Testis (tissue), 2 donors: ENCODE measurements at regions not wholly inside any gene's neighbourhood (a gene's known extent, or its start where the extent isn't known, plus 50 kb on each side); places are given as distances from the start of the nearest gene placed in this dataset.

Experiments used
- DNase-seq: peaks from one replicate; pipeline ENCODE4 v3.0.0-alpha.2; 2019
- H3K27ac ChIP-seq, 2 donors: fragments of 200-600 bp; sonication (generic); one replicate each; pipeline ENCODE4 v1.5.1; 2019
- H3K27me3 ChIP-seq: fragments of 200-600 bp; sonication (generic); one replicate; pipeline ENCODE4 v1.5.1; 2019
- H3K36me3 ChIP-seq: fragments of 200-600 bp; sonication (generic); one replicate; pipeline ENCODE4 v1.5.1; 2017; ENCODE audit warnings: low read depth; ENCODE audit errors: missing control alignments
- H3K4me1 ChIP-seq: fragments of 200-600 bp; sonication (generic); one replicate; pipeline ENCODE4 v1.5.1; 2019
- H3K4me3 ChIP-seq, 2 donors: fragments of 200-600 bp; sonication (generic); one replicate each; pipeline ENCODE4 v1.5.1; 2017 to 2019
- H3K9me3 ChIP-seq: fragments of 200-600 bp; sonication (generic); one replicate; pipeline ENCODE4 v1.5.1; 2017
- POLR2A ChIP-seq: fragments of 450-650 bp; IDR thresholded peaks from one replicate; pipeline ENCODE4 v1.6.1; 2017; ENCODE audit warnings: antibody characterized with exemption, mild to moderate bottlenecking, moderate library complexity
- WGBS, 2 donors: methylation state at CpG; one replicate each; pipeline ENCODE4 v1.1.5; 2018; 5-methylcytosine and 5-hydroxymethylcytosine counted together
- intact Hi-C: fragments of 100-400 bp; cut with DNase I; formaldehyde crosslinking; loops from one replicate; pipeline ENCODE4 v1.15.1; 2023; ENCODE audit warnings: low total_unique reads
- TF ChIP-seq, protein P1 (sequence below), 3 experiments: fragments of 450-650 bp in 2 of 3; fragments of 200-600 bp in 1 of 3; sonication (generic) in 1 of 3; IDR thresholded peaks; one replicate each; pipeline ENCODE4 v1.5.1; 2016 to 2019; ENCODE audit warnings: antibody characterized with exemption in 3 of 3, mild to moderate bottlenecking in 2 of 3, moderate library complexity in 1 of 3

DNA sequence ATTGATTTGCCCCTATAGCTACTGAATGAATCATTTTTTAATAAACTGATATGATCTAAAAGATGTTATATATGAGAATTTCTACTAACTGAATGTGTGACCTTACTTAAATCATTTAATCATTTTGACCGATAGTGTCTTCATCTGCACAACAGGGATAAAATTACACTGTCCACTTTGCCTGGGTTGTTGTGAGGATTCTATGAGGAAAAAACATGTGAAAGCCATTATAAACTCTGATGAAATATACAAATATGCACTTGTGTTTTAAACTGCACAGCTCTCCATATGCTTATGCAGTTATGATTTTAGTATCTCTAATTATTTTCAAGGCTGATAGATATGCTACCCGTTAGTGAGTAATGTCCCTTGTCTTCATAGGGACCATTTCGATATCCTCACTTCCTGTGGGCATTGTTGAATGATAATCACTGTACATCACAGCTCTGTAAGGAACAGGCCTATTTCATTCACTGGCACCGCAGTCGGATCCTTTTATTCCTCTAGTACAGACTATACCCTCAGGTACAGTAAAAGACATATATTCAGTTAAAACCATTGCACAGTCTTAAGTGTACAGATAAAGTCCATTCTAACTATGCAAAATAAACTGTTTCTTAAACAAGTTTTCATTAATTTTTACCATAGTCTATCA is 88.7 kb upstream of the RAP1B start:
- Histone ChIP-seq H3K4me1 (no peaks in the 10 kb centered on the region), H3K27ac (peak overlapping the region in 1 of 2 donors; percentile 15), H3K27me3 (no peaks in the 10 kb centered on the region), H3K9me3 (no peaks in the 10 kb centered on the region), H3K4me3 (no peak overlapping the region), H3K36me3 (no peaks in the 10 kb centered on the region)
- TF ChIP-seq, protein P1, sequence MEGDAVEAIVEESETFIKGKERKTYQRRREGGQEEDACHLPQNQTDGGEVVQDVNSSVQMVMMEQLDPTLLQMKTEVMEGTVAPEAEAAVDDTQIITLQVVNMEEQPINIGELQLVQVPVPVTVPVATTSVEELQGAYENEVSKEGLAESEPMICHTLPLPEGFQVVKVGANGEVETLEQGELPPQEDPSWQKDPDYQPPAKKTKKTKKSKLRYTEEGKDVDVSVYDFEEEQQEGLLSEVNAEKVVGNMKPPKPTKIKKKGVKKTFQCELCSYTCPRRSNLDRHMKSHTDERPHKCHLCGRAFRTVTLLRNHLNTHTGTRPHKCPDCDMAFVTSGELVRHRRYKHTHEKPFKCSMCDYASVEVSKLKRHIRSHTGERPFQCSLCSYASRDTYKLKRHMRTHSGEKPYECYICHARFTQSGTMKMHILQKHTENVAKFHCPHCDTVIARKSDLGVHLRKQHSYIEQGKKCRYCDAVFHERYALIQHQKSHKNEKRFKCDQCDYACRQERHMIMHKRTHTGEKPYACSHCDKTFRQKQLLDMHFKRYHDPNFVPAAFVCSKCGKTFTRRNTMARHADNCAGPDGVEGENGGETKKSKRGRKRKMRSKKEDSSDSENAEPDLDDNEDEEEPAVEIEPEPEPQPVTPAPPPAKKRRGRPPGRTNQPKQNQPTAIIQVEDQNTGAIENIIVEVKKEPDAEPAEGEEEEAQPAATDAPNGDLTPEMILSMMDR (IDR thresholded peaks at IDR 0.05), result no peak
- TF ChIP-seq POLR2A, result no peak
- 73 to 78% methylated on average over 5 of the region's 5 CpGs for WGBS, 2 donors
- DNase-seq, result no peak
- intact Hi-C loops, result no loop called here

DNA sequence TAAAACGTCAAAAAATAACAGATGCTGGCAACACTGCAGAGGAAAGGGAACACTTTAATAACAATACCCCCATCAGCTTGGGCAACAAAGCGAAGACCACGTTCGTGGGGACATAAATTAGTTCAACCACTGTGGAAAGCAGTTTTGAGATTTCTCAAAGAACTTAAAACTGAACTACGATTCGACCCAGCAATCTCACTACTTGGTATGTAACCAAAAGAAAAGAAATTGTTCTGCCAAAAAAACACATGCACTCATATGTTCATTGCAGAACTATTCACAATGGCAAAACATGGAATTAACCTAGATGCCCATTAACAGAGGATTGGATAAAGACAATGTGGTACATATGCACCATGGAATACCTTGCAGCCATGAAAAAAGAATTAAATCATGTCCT is 81.2 kb upstream of the RAP1B start:
- intact Hi-C loops, result no loop called here
- no peaks in the 10 kb centered on the region for H3K36me3 ChIP-seq
- no peak overlapping the region for H3K4me3 ChIP-seq
- DNase-seq, result no peak
- H3K27me3 ChIP-seq, result no peaks in the 10 kb centered on the region
- no peak overlapping the region for H3K27ac ChIP-seq
- 62 to 71% methylated on average over 6 of the region's 6 CpGs for WGBS, 2 donors
- no peaks in the 10 kb centered on the region for H3K4me1 ChIP-seq
- H3K9me3 ChIP-seq, result no peaks in the 10 kb centered on the region
- no peak for TF ChIP-seq POLR2A
- TF ChIP-seq, protein P1 (IDR thresholded peaks at IDR 0.05), result no peak

DNA sequence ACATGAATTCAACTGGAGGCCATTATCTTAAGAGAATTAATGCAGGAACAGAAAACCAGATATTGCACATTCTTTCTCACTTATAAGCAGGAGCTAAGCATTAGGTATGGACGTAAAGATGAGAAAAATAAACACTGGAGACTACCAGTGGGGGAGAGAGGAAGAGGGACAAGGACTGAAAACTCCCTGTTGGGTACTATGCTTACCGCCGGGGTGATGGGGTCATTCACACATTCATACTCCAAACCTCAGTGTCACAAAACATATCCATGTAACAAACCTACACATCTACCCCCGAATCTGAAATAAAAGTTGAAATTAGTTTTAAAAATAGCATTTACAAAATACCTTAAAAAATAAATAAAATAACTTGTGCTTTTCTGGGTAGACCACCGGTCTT is 80.8 kb upstream of the RAP1B start:
- Histone ChIP-seq H3K27ac (no peak overlapping the region), H3K4me1 (no peaks in the 10 kb centered on the region), H3K4me3 (no peak overlapping the region), H3K36me3 (no peaks in the 10 kb centered on the region), H3K27me3 (no peaks in the 10 kb centered on the region), H3K9me3 (no peaks in the 10 kb centered on the region)
- DNase-seq, result no peak
- 95 to 96% methylated on average over 5 of the region's 5 CpGs for WGBS, 2 donors
- no peak for TF ChIP-seq POLR2A
- TF ChIP-seq, protein P1 (IDR thresholded peaks at IDR 0.05), result no peak
- intact Hi-C loops, result no loop called here

DNA sequence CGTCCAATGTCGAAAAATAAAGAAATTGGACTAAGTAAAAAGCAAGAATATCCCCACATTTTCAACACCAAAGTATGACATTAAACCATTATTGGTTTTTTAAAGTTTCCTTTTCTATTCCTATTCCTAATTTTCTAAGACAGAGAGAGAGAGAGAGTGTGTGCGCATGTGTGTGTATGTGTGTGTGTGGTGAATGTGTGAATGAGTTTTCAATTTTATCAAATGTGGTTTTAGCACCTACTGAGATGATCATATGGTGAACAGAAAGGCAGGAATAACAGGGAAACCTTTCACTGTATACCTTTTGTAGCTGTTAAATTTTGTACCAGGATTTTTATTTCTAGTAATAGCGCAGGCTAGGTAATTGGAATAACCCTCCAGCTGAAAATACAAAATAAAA is 80.4 kb upstream of the RAP1B start:
- intact Hi-C loops, result no loop called here
- H3K9me3 ChIP-seq, result no peaks in the 10 kb centered on the region
- DNase-seq, result no peak
- H3K27me3 ChIP-seq, result no peaks in the 10 kb centered on the region
- H3K36me3 ChIP-seq, result no peaks in the 10 kb centered on the region
- H3K27ac ChIP-seq, result no peak overlapping the region
- H3K4me1 ChIP-seq, result no peaks in the 10 kb centered on the region
- TF ChIP-seq, protein P1 (IDR thresholded peaks at IDR 0.05), result no peak
- no peak for TF ChIP-seq POLR2A
- WGBS, 2 donors, result 90 to 95% methylated on average over 4 of the region's 4 CpGs
- H3K4me3 ChIP-seq, result no peak overlapping the region

DNA sequence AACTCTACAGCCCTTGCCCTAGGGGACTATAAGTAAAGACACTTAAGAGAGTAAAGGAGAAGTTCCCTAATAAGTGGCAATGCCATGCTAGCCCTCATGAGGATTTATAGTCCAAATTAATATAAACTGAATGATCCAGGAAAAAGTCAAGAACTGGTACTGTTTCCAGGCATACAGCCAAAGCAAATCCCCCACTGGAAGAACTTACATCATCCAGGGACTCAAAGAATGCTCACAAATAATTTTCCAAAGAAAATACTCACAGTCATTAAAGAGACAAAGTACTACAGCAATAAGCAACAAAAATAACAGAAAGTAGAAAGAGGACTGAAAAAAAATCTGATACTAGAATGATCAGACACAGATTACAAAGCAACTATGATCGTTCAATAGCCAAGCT is 79.7 kb upstream of the RAP1B start:
- no peak for DNase-seq
- intact Hi-C loops, result no loop called here
- no peak overlapping the region for H3K4me3 ChIP-seq

More for the DNA sequence above, 79.7 kb upstream of the RAP1B start:
- TF ChIP-seq POLR2A, result no peak
- TF ChIP-seq, protein P1 (IDR thresholded peaks at IDR 0.05), result no peak
- no peak overlapping the region for H3K27ac ChIP-seq
- no peaks in the 10 kb centered on the region for H3K4me1 ChIP-seq
- no peaks in the 10 kb centered on the region for H3K36me3 ChIP-seq
- no peaks in the 10 kb centered on the region for H3K27me3 ChIP-seq
- 48 to 62% methylated on average over 1 of the region's 1 CpG for WGBS, 2 donors
- H3K9me3 ChIP-seq, result no peaks in the 10 kb centered on the region
